Fibroblast of pulmonary artery (primary cell): ENCODE measurements at regions not wholly inside any gene's neighbourhood (a gene's known extent, or its start where the extent isn't known, plus 50 kb on each side); places are given as distances from the start of the nearest gene placed in this dataset.

Source experiments
- DNase-seq: peaks from one replicate; pipeline ENCODE4 v3.0.0-alpha.2; 2010; ENCODE audit warnings: low read depth
- H3K4me3 ChIP-seq: replicated peaks from 2 replicates; pipeline ENCODE4 v1.5.1; 2011; ENCODE audit warnings: low read depth, mild to moderate bottlenecking, control low read depth, low read length, moderate library complexity
- CTCF ChIP-seq: IDR thresholded peaks from 2 replicates; pipeline ENCODE4 v1.5.1; 2011; ENCODE audit warnings: mild to moderate bottlenecking, control low read depth, low read length, inconsistent platforms; ENCODE audit errors: missing control alignments

GRCh38 chr3:193974191-193974652, 161.7 kb upstream of the HES1 start:
- no peak for TF ChIP-seq CTCF
- H3K4me3 ChIP-seq = no peak overlapping the region
- DNase-seq = peak; percentile 21

- no peak overlapping the region for H3K4me3 ChIP-seq
- no peak for TF ChIP-seq CTCF
- no peak for DNase-seq
Measured at GRCh38 chr3:193974671-193975535, 161.0 kb upstream of the HES1 start.

- H3K4me3 ChIP-seq = no peak overlapping the region
- DNase-seq = no peak
- no peak for TF ChIP-seq CTCF
Measured at GRCh38 chr3:193977622-193978021, 158.3 kb upstream of the HES1 start.

- H3K4me3 ChIP-seq = no peak overlapping the region
- DNase-seq = no peak
- TF ChIP-seq CTCF = no peak
Measured at GRCh38 chr3:193978030-193978429, 157.9 kb upstream of the HES1 start.

- no peak for DNase-seq
- no peak overlapping the region for H3K4me3 ChIP-seq
- TF ChIP-seq CTCF = no peak
Measured at GRCh38 chr3:193978486-193978885, 157.5 kb upstream of the HES1 start.

- H3K4me3 ChIP-seq = no peak overlapping the region
- DNase-seq = peak; percentile 48
- no peak for TF ChIP-seq CTCF
Measured at GRCh38 chr3:193980326-193980725, 155.6 kb upstream of the HES1 start.

- H3K4me3 ChIP-seq = no peak overlapping the region
- no peak for TF ChIP-seq CTCF
- no peak for DNase-seq
Measured at GRCh38 chr3:193980905-193981304, 155.0 kb upstream of the HES1 start.
